ENCODE measurements at regions not wholly inside any gene's neighbourhood (a gene's known extent, or its start where the extent isn't known, plus 50 kb on each side); places are given as distances from the start of the nearest gene placed in this dataset.

- DNase-seq = no peak
These were observed 432.7 kb downstream of the SLITRK5 start for GRCh38 chr13:88103824-88104223.

GRCh38 chr13:88104576-88104975, 433.4 kb downstream of the SLITRK5 start:
- no peak for DNase-seq

- no peak for DNase-seq
These were observed 436.4 kb downstream of the SLITRK5 start for GRCh38 chr13:88107570-88107969.

GRCh38 chr13:88112526-88112925, 441.4 kb downstream of the SLITRK5 start:
- DNase-seq = no peak

- DNase-seq = no peak
These were observed 444.8 kb downstream of the SLITRK5 start for GRCh38 chr13:88115976-88116375.

GRCh38 chr13:88118952-88119351, 447.8 kb downstream of the SLITRK5 start:
- no peak for DNase-seq

- no peak for DNase-seq
These were observed 453.0 kb downstream of the SLITRK5 start for GRCh38 chr13:88124142-88124541.

- no peak for DNase-seq
These were observed 453.9 kb downstream of the SLITRK5 start for GRCh38 chr13:88125055-88125454.

- no peak for DNase-seq
These were observed 465.1 kb downstream of the SLITRK5 start for GRCh38 chr13:88136098-88136790.

- DNase-seq = no peak
These were observed 471.5 kb downstream of the SLITRK5 start for GRCh38 chr13:88142653-88143052.

- no peak for DNase-seq
These were observed 473.4 kb downstream of the SLITRK5 start for GRCh38 chr13:88144580-88144979.

GRCh38 chr13:88153353-88153752, 482.2 kb downstream of the SLITRK5 start:
- DNase-seq = no peak

- DNase-seq = no peak
These were observed 482.8 kb downstream of the SLITRK5 start for GRCh38 chr13:88154001-88154400.

GRCh38 chr13:88162076-88162702, 491.0 kb downstream of the SLITRK5 start:
- no peak for DNase-seq

GRCh38 chr13:88176231-88176630, 505.1 kb downstream of the SLITRK5 start:
- DNase-seq = no peak

- no peak for DNase-seq
These were observed 512.3 kb downstream of the SLITRK5 start for GRCh38 chr13:88183440-88183839.

GRCh38 chr13:88188986-88189385, 517.8 kb downstream of the SLITRK5 start:
- no peak for DNase-seq

GRCh38 chr13:88189728-88190127, 518.6 kb downstream of the SLITRK5 start:
- DNase-seq = no peak

GRCh38 chr13:88196106-88196505, 524.9 kb downstream of the SLITRK5 start:
- no peak for DNase-seq

GRCh38 chr13:88217372-88217771, 546.2 kb downstream of the SLITRK5 start:
- DNase-seq = no peak

- no peak for DNase-seq
These were observed 546.7 kb downstream of the SLITRK5 start for GRCh38 chr13:88217883-88218282.

- DNase-seq = no peak
These were observed 552.8 kb downstream of the SLITRK5 start for GRCh38 chr13:88223958-88224357.

- DNase-seq = no peak
These were observed 564.3 kb downstream of the SLITRK5 start for GRCh38 chr13:88235441-88235840.

GRCh38 chr13:88246239-88246638, 575.1 kb downstream of the SLITRK5 start:
- no peak for DNase-seq

- no peak for DNase-seq
These were observed 577.2 kb downstream of the SLITRK5 start for GRCh38 chr13:88248393-88248792.

Measured in right forelimb (tissue), 1 donor.